DOHH2 (cell line): ENCODE measurements at regions not wholly inside any gene's neighbourhood (a gene's known extent, or its start where the extent isn't known, plus 50 kb on each side); places are given as distances from the start of the nearest gene placed in this dataset.

Experiments
- H3F3A ChIP-seq: fragments of 200-600 bp; sonication (generic), shearing (Covaris generic); 2 replicates; pipeline ENCODE4 v1.6.0; 2016; ENCODE audit warnings: antibody characterized with exemption, mild to moderate bottlenecking; ENCODE audit not compliant: control insufficient read depth, insufficient read depth
- H3K27ac ChIP-seq: fragments of 200-600 bp; sonication (generic); 2 replicates; pipeline ENCODE4 v1.5.1; 2014; ENCODE audit warnings: low read depth, mild to moderate bottlenecking, low read length, moderate library complexity
- H3K27me3 ChIP-seq: fragments of 200-600 bp; sonication (generic); 2 replicates; pipeline ENCODE4 v1.6.1; 2014; ENCODE audit warnings: mild to moderate bottlenecking, low read length, mixed read lengths; ENCODE audit not compliant: control insufficient read depth
- H3K36me3 ChIP-seq: fragments of 200-600 bp; sonication (generic); 2 replicates; pipeline ENCODE4 v1.6.1; 2014; ENCODE audit warnings: mild to moderate bottlenecking, low read length, moderate library complexity, mixed read lengths; ENCODE audit not compliant: control insufficient read depth
- H3K4me1 ChIP-seq: fragments of 200-600 bp; sonication (generic); 2 replicates; pipeline ENCODE4 v1.6.1; 2014; ENCODE audit warnings: mild to moderate bottlenecking, low read length, mixed read lengths; ENCODE audit not compliant: control insufficient read depth
- H3K4me2 ChIP-seq: fragments of 200-600 bp; sonication (generic); 2 replicates; pipeline ENCODE4 v1.6.0; 2014; ENCODE audit warnings: mild to moderate bottlenecking, low read length, moderate library complexity
- H3K4me3 ChIP-seq: fragments of 200-600 bp; sonication (generic); 2 replicates; pipeline ENCODE4 v1.5.1; 2014; ENCODE audit warnings: mild to moderate bottlenecking, low read length, mixed read lengths
- H3K79me2 ChIP-seq: fragments of 200-600 bp; sonication (generic); 2 replicates; pipeline ENCODE4 v1.6.1; 2014; ENCODE audit warnings: mild to moderate bottlenecking, low read length, mixed read lengths; ENCODE audit not compliant: control insufficient read depth
- H3K9me2 ChIP-seq: fragments of 200-600 bp; sonication (generic); replicated peaks from 2 replicates; pipeline ENCODE4 v1.6.1; 2014; ENCODE audit warnings: mild to moderate bottlenecking, low read length, mixed read lengths; ENCODE audit not compliant: control insufficient read depth
- H3K9me3 ChIP-seq: fragments of 200-600 bp; sonication (generic); 2 replicates; pipeline ENCODE4 v1.6.1; 2014; ENCODE audit warnings: antibody characterized with exemption, low read length, mixed read lengths; ENCODE audit not compliant: control insufficient read depth, insufficient read depth
- H4K20me1 ChIP-seq: fragments of 200-600 bp; sonication (generic); 2 replicates; pipeline ENCODE4 v1.6.0; 2014; ENCODE audit warnings: low read depth, mild to moderate bottlenecking, antibody characterized with exemption, low read length, moderate library complexity; ENCODE audit not compliant: control insufficient read depth, insufficient read depth
- EZH2phosphoT487 ChIP-seq: fragments of 200-600 bp; sonication (generic); IDR thresholded peaks from 2 replicates; pipeline ENCODE4 v1.6.1; 2017; ENCODE audit warnings: borderline replicate concordance, mild to moderate bottlenecking, antibody characterized with exemption, low read length, moderate library complexity, mixed read lengths
- TF ChIP-seq, protein P1 (sequence below): fragments of 200-600 bp; sonication (generic); IDR thresholded peaks from one replicate; pipeline ENCODE4 v1.5.1; 2014; ENCODE audit warnings: antibody characterized with exemption, mild to moderate bottlenecking, low read depth, low read length; ENCODE audit not compliant: poor library complexity, severe bottlenecking

DNA sequence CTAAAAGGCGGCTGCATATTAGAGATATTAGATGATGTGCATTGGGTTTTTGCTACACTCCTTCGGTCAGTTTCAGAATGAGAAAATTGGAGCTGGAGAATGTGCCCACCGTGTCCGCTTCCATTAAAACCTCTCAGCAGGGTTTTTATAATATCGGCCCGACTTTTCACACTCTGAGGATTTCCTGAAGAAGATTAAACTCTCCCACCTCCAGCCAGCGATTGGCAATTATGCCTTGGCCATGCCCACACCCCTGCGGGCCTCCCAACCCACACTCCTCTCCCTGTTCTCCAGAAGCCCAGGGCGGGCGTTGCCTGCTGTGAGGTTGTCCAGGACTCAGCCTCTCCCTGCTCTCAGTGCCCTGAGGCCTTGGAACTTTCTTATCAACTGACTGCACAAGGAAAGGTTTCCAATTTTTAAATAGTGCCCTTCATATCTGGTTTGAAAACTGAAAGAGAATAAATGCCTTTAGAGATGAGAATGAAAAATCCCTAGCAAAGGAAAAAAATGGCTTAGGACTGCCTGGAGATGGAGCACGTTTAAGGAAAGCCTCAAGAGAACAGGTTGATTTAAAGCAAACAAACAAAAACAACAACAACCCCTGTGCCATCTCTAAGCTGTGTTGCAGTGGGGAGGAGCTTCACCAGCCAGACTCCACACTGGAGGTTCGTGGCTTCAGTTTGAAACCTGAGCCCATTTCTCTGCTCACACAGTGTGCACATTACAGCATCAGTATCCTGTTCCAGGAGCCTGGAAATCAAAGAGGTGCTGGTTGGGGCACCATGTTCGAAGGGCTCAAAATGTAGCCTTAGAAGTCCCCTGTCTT is 292.9 kb downstream of the NSG2 start:
- Histone ChIP-seq H3F3A (no peaks in the 10 kb centered on the region), H3K79me2 (no peaks in the 10 kb centered on the region), H3K27ac (no peak overlapping the region), H3K36me3 (no peaks in the 10 kb centered on the region), H3K4me2 (no peak overlapping the region), H3K27me3 (peaks cover 7% of the 10 kb centered on the region), H4K20me1 (no peaks in the 10 kb centered on the region), H3K9me3 (no peaks in the 10 kb centered on the region), H3K4me1 (no peaks in the 10 kb centered on the region), H3K4me3 (no peak overlapping the region), H3K9me2 (no peaks in the 10 kb centered on the region)
- TF ChIP-seq, protein P1, sequence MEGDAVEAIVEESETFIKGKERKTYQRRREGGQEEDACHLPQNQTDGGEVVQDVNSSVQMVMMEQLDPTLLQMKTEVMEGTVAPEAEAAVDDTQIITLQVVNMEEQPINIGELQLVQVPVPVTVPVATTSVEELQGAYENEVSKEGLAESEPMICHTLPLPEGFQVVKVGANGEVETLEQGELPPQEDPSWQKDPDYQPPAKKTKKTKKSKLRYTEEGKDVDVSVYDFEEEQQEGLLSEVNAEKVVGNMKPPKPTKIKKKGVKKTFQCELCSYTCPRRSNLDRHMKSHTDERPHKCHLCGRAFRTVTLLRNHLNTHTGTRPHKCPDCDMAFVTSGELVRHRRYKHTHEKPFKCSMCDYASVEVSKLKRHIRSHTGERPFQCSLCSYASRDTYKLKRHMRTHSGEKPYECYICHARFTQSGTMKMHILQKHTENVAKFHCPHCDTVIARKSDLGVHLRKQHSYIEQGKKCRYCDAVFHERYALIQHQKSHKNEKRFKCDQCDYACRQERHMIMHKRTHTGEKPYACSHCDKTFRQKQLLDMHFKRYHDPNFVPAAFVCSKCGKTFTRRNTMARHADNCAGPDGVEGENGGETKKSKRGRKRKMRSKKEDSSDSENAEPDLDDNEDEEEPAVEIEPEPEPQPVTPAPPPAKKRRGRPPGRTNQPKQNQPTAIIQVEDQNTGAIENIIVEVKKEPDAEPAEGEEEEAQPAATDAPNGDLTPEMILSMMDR: no peak
- no peak for TF ChIP-seq EZH2phosphoT487

DNA sequence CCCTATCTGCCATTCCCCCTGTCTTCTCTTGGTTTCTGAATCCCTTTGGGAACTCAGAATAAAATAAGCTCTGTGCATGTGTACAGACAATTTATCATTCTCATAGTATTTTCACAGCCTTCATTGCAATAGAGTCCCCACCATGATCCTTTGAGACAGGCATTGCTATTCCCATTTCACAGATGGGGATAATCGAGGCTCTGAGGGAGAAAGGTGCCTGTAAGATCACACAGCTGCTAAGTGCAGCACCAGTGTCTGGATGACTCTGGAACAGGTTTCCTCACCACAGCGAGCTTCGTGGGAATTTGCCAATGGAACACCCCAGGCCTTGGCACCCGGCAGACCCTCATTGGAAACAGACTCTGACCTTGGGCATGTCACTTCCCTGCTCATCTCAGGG is 293.6 kb downstream of the NSG2 start:
- H4K20me1 ChIP-seq: no peaks in the 10 kb centered on the region
- H3K9me2 ChIP-seq: no peaks in the 10 kb centered on the region
- no peak overlapping the region for H3K4me3 ChIP-seq
- no peaks in the 10 kb centered on the region for H3F3A ChIP-seq
- H3K27me3 ChIP-seq: peaks cover 7% of the 10 kb centered on the region
- no peak for TF ChIP-seq EZH2phosphoT487
- TF ChIP-seq, protein P1: no peak
- H3K79me2 ChIP-seq: no peaks in the 10 kb centered on the region
- H3K9me3 ChIP-seq: no peaks in the 10 kb centered on the region
- no peak overlapping the region for H3K4me2 ChIP-seq
- H3K4me1 ChIP-seq: no peaks in the 10 kb centered on the region
- H3K27ac ChIP-seq: no peak overlapping the region
- H3K36me3 ChIP-seq: no peaks in the 10 kb centered on the region

DNA sequence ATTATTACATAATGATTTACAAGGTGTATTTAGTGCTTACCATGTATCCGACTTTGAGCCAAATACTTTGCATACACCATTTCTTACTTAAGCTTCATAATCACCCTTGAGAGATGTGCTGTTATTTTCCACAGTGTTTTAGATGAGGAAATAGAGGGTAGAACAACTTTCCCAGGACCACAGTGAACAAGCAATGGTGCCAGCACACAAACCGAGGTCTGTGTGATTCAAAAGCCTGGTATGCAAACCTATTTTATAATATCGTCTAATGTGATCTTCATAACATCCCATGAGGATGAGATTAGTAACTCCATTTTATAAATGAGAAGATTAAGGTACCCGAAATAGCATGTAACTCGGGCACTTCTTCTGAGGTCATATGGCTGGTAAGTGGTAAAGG is 294.7 kb downstream of the NSG2 start:
- H3K27me3 ChIP-seq: peaks cover 7% of the 10 kb centered on the region
- H3K79me2 ChIP-seq: no peaks in the 10 kb centered on the region
- H3K9me2 ChIP-seq: no peaks in the 10 kb centered on the region
- no peaks in the 10 kb centered on the region for H3F3A ChIP-seq
- no peak overlapping the region for H3K27ac ChIP-seq
- TF ChIP-seq, protein P1: no peak
- TF ChIP-seq EZH2phosphoT487: no peak
- no peaks in the 10 kb centered on the region for H4K20me1 ChIP-seq
- no peaks in the 10 kb centered on the region for H3K4me1 ChIP-seq
- H3K36me3 ChIP-seq: no peaks in the 10 kb centered on the region
- H3K4me2 ChIP-seq: no peak overlapping the region
- H3K9me3 ChIP-seq: no peaks in the 10 kb centered on the region
- H3K4me3 ChIP-seq: no peak overlapping the region
